ENCODE measurements at regions not wholly inside any gene's neighbourhood (a gene's known extent, or its start where the extent isn't known, plus 50 kb on each side); places are given as distances from the start of the nearest gene placed in this dataset.

DNA sequence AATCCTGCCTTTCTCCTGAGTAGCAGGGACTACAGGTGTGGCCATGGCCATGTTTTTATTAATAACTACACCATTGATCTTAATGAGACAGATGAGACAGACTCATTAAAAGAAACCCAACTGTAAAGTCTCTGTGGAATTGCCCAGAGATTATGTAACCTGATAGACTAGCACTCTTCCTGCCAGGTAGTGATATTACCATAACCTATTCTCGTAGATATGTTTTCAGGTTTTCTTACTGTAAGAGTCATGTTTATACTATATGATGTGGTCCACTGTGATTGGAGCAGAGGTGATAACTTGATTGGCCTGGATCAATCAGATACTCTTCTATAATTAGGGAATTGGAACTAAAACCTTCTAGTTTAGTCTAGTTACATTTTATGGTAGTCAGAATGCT, 93.7 kb downstream of the NFKBIZ start:
- TF ChIP-seq, protein P1, sequence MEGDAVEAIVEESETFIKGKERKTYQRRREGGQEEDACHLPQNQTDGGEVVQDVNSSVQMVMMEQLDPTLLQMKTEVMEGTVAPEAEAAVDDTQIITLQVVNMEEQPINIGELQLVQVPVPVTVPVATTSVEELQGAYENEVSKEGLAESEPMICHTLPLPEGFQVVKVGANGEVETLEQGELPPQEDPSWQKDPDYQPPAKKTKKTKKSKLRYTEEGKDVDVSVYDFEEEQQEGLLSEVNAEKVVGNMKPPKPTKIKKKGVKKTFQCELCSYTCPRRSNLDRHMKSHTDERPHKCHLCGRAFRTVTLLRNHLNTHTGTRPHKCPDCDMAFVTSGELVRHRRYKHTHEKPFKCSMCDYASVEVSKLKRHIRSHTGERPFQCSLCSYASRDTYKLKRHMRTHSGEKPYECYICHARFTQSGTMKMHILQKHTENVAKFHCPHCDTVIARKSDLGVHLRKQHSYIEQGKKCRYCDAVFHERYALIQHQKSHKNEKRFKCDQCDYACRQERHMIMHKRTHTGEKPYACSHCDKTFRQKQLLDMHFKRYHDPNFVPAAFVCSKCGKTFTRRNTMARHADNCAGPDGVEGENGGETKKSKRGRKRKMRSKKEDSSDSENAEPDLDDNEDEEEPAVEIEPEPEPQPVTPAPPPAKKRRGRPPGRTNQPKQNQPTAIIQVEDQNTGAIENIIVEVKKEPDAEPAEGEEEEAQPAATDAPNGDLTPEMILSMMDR (IDR thresholded peaks at IDR 0.05; ENCODE audit: poor library complexity), result no peak
- TF ChIP-seq EZH2 (IDR thresholded peaks at IDR 0.05; ENCODE audit: borderline replicate concordance), result no peak
